ENCODE measurements at regions not wholly inside any gene's neighbourhood (a gene's known extent, or its start where the extent isn't known, plus 50 kb on each side); places are given as distances from the start of the nearest gene placed in this dataset.

GRCh38 chr13:56923626-56924140 lies 217.0 kb upstream of the PRR20A start:
- no peak for TF ChIP-seq SETDB1 (IDR thresholded peaks at IDR 0.05; ENCODE audit: insufficient read length, low read length)
- no peak for TF ChIP-seq ZNF768 (tag by site-specific recombination; IDR thresholded peaks at IDR 0.05)
- TF ChIP-seq ZNF155 (tag by site-specific recombination; IDR thresholded peaks at IDR 0.05): no peak
- TF ChIP-seq ZNF18 (tag by site-specific recombination; IDR thresholded peaks at IDR 0.05): no peak
- TF ChIP-seq ZNF174 (tag by site-specific recombination; IDR thresholded peaks at IDR 0.05): no peak
- Histone ChIP-seq H3K9me3 (ENCODE audit: control insufficient read depth, insufficient read depth, low read depth, low read length) (no peaks in the 10 kb centered on the region), H3K27ac (ENCODE audit: extremely low read depth, low read depth, low read length) (no peak overlapping the region), H3K4me3 (ENCODE audit: low read depth, low read length) (no peak overlapping the region), H3K36me3 (ENCODE audit: control insufficient read depth in 2 of 2, insufficient read depth in 1 of 2, low read length in 2 of 2) (no peaks in the 10 kb centered on the region), H3K4me1 (ENCODE audit: control insufficient read depth, insufficient read depth, low read length) (no peaks in the 10 kb centered on the region)
- ChIA-PET CTCF (no interaction called here), POLR2A (no interaction called here)

GRCh38 chr13:56924401-56924800 lies 216.3 kb upstream of the PRR20A start:
- no peaks in the 10 kb centered on the region for H3K4me1 ChIP-seq (ENCODE audit: control insufficient read depth, insufficient read depth, low read length)
- no peaks in the 10 kb centered on the region for H3K36me3 ChIP-seq (ENCODE audit: control insufficient read depth in 2 of 2, insufficient read depth in 1 of 2, low read length in 2 of 2)
- no peak overlapping the region for H3K4me3 ChIP-seq (ENCODE audit: low read depth, low read length)
- ChIA-PET CTCF (no interaction called here), POLR2A (no interaction called here)
- H3K9me3 ChIP-seq (ENCODE audit: control insufficient read depth, insufficient read depth, low read depth, low read length): no peaks in the 10 kb centered on the region
- no peak overlapping the region for H3K27ac ChIP-seq (ENCODE audit: extremely low read depth, low read depth, low read length)
- no peak for TF ChIP-seq ZNF76 (tag by site-specific recombination; IDR thresholded peaks at IDR 0.05; ENCODE audit: borderline replicate concordance, low read depth)
- TF ChIP-seq, protein P1, sequence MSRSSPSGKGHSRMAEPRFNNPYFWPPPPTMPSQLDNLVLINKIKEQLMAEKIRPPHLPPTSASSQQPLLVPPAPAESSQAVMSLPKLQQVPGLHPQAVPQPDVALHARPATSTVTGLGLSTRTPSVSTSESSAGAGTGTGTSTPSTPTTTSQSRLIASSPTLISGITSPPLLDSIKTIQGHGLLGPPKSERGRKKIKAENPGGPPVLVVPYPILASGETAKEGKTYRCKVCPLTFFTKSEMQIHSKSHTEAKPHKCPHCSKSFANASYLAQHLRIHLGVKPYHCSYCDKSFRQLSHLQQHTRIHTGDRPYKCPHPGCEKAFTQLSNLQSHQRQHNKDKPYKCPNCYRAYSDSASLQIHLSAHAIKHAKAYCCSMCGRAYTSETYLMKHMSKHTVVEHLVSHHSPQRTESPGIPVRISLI (tag by site-specific recombination; IDR thresholded peaks at IDR 0.05): no peak
- no peak for TF ChIP-seq ZBTB44 (tag by site-specific recombination; IDR thresholded peaks at IDR 0.05)
- no peak for TF ChIP-seq OSR2 (tag by site-specific recombination; IDR thresholded peaks at IDR 0.05)
- no peak for TF ChIP-seq ZNF23 (tag by site-specific recombination; IDR thresholded peaks at IDR 0.05; ENCODE audit: borderline replicate concordance)
- no peak for TF ChIP-seq ZNF670 (tag by site-specific recombination; IDR thresholded peaks at IDR 0.05; ENCODE audit: low read depth)

GRCh38 chr13:56932104-56932503 lies 208.6 kb upstream of the PRR20A start:
- CTCF ChIA-PET: no interaction called here
- no peaks in the 10 kb centered on the region for H3K9me3 ChIP-seq (ENCODE audit: control insufficient read depth, insufficient read depth, low read depth, low read length)
- POLR2A ChIA-PET: no interaction called here
- no peak overlapping the region for H3K4me3 ChIP-seq (ENCODE audit: low read depth, low read length)
- no peaks in the 10 kb centered on the region for H3K36me3 ChIP-seq (ENCODE audit: control insufficient read depth in 2 of 2, insufficient read depth in 1 of 2, low read length in 2 of 2)
- H3K27ac ChIP-seq (ENCODE audit: extremely low read depth, low read depth, low read length): no peak overlapping the region
- no peaks in the 10 kb centered on the region for H3K4me1 ChIP-seq (ENCODE audit: control insufficient read depth, insufficient read depth, low read length)
- TF ChIP-seq, protein P2, sequence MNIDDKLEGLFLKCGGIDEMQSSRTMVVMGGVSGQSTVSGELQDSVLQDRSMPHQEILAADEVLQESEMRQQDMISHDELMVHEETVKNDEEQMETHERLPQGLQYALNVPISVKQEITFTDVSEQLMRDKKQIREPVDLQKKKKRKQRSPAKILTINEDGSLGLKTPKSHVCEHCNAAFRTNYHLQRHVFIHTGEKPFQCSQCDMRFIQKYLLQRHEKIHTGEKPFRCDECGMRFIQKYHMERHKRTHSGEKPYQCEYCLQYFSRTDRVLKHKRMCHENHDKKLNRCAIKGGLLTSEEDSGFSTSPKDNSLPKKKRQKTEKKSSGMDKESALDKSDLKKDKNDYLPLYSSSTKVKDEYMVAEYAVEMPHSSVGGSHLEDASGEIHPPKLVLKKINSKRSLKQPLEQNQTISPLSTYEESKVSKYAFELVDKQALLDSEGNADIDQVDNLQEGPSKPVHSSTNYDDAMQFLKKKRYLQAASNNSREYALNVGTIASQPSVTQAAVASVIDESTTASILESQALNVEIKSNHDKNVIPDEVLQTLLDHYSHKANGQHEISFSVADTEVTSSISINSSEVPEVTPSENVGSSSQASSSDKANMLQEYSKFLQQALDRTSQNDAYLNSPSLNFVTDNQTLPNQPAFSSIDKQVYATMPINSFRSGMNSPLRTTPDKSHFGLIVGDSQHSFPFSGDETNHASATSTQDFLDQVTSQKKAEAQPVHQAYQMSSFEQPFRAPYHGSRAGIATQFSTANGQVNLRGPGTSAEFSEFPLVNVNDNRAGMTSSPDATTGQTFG (tag by site-specific recombination; IDR thresholded peaks at IDR 0.05; ENCODE audit: borderline replicate concordance): no peak
- TF ChIP-seq, protein P3, sequence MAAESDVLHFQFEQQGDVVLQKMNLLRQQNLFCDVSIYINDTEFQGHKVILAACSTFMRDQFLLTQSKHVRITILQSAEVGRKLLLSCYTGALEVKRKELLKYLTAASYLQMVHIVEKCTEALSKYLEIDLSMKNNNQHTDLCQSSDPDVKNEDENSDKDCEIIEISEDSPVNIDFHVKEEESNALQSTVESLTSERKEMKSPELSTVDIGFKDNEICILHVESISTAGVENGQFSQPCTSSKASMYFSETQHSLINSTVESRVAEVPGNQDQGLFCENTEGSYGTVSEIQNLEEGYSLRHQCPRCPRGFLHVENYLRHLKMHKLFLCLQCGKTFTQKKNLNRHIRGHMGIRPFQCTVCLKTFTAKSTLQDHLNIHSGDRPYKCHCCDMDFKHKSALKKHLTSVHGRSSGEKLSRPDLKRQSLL (tag by site-specific recombination; IDR thresholded peaks at IDR 0.05): no peak
- TF ChIP-seq ZSCAN23 (tag by site-specific recombination; IDR thresholded peaks at IDR 0.05) (no peak), KLF9 (tag by site-specific recombination; IDR thresholded peaks at IDR 0.05; ENCODE audit: low read depth) (no peak), ZNF221 (tag by site-specific recombination; IDR thresholded peaks at IDR 0.05; ENCODE audit: borderline replicate concordance) (no peak), HIC1 (tag by site-specific recombination; IDR thresholded peaks at IDR 0.05) (no peak), ZNF510 (tag by site-specific recombination; IDR thresholded peaks at IDR 0.05; ENCODE audit: insufficient replicate concordance) (no peak), ZNF341 (tag by site-specific recombination; IDR thresholded peaks at IDR 0.05; ENCODE audit: low read depth) (no peak), ZNF133 (tag by site-specific recombination; IDR thresholded peaks at IDR 0.05) (no peak), ZNF473 (tag by site-specific recombination; IDR thresholded peaks at IDR 0.05) (no peak)
